ENCODE measurements at regions not wholly inside any gene's neighbourhood (a gene's known extent, or its start where the extent isn't known, plus 50 kb on each side); places are given as distances from the start of the nearest gene placed in this dataset.

DNA sequence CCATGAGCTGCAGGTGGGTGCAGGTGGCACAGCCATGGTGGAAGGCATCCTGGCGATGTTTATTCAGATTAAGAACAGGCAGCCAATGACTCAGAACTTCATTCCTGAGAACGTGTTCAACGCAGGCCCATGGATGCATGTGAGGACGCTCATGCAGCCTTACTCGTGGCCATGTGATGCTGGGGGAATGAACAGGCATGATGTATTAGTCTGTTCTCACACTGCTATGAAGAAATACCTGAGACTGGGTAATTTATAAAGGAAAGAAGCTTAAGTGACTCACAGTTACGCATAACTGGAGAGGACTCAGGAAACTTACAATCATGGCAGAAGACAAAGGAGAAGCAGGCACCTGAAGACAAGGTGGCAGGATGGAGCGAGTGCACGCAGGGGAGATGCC lies 146.6 kb downstream of the RNASET2 start:
- H4K20me1 ChIP-seq (ENCODE audit: insufficient read depth, low read length, poor library complexity, severe bottlenecking): no peaks in the 10 kb centered on the region
- peaks cover 10% of the 10 kb centered on the region; the same call in 1 of the 2 replicates for H3K9me3 ChIP-seq (ENCODE audit: insufficient read depth, low read depth, low read length)
- H2AFZ ChIP-seq (ENCODE audit: low read length): no peak overlapping the region
- H3K4me2 ChIP-seq (ENCODE audit: low read depth, low read length, poor library complexity, severe bottlenecking): no peak overlapping the region
- no peaks in the 10 kb centered on the region for H3F3A ChIP-seq (ENCODE audit: low read depth)
- no peaks in the 10 kb centered on the region for H3K9me2 ChIP-seq (replicated peaks; ENCODE audit: low read depth, low read length)
- H3K27me3 ChIP-seq (ENCODE audit: insufficient read depth, low read length, poor library complexity, severe bottlenecking): no peaks in the 10 kb centered on the region
- TF ChIP-seq, protein P1, sequence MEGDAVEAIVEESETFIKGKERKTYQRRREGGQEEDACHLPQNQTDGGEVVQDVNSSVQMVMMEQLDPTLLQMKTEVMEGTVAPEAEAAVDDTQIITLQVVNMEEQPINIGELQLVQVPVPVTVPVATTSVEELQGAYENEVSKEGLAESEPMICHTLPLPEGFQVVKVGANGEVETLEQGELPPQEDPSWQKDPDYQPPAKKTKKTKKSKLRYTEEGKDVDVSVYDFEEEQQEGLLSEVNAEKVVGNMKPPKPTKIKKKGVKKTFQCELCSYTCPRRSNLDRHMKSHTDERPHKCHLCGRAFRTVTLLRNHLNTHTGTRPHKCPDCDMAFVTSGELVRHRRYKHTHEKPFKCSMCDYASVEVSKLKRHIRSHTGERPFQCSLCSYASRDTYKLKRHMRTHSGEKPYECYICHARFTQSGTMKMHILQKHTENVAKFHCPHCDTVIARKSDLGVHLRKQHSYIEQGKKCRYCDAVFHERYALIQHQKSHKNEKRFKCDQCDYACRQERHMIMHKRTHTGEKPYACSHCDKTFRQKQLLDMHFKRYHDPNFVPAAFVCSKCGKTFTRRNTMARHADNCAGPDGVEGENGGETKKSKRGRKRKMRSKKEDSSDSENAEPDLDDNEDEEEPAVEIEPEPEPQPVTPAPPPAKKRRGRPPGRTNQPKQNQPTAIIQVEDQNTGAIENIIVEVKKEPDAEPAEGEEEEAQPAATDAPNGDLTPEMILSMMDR (conservative IDR thresholded peaks at IDR 0.05; ENCODE audit: low read length): no peak
- TF ChIP-seq EZH2phosphoT487 (IDR thresholded peaks at IDR 0.05; ENCODE audit: borderline replicate concordance): no peak
- no peaks in the 10 kb centered on the region for H3K4me1 ChIP-seq (ENCODE audit: insufficient read depth, low read length, poor library complexity, severe bottlenecking)
- no peaks in the 10 kb centered on the region for H3K36me3 ChIP-seq (ENCODE audit: insufficient read depth, low read length)
- no peak overlapping the region for H3K4me3 ChIP-seq (ENCODE audit: low read length, poor library complexity, severe bottlenecking)
- no peaks in the 10 kb centered on the region for H3K79me2 ChIP-seq (ENCODE audit: insufficient read depth, low read length)
- H3K9ac ChIP-seq (ENCODE audit: low read depth, low read length, poor library complexity, severe bottlenecking): no peak overlapping the region

DNA sequence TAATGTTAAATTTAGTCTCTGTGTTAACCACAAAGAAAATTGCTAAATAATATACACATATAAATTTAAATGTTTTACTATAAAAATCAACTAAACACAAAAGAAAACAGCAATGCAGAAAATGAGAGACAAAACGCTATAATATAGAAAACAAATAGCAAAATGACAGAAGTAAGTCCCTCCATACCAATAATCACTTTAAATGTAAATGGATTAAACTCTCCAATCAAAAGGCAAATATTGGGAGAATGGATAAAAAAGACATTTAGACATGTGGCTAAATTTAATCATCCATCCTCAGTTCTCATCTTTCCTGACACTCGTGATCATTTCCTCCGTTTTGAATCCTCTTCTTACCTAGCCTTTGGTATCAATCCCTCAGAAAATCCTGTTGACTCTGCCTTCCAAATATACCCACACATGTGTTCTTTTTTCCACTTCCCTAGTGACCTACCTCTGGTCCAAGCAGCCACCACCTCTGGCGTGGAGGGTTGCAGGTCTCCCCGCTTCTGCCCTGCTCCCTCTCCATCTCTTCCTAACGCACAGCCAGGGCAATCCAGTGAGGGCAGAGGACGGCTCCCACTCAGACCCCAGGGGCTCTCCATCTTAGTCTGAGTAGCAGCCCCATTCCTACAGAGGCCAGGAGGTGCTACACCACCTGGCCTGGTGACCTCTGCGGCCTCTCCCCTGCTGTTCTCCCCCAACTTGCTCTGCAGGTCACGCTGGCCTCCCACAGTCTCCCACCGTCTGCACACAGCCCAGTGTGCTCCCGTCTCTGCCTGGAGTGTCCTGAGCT lies 149.2 kb downstream of the RNASET2 start:
- H4K20me1 ChIP-seq (ENCODE audit: insufficient read depth, low read length, poor library complexity, severe bottlenecking): no peaks in the 10 kb centered on the region
- no peaks in the 10 kb centered on the region for H3K79me2 ChIP-seq (ENCODE audit: insufficient read depth, low read length)
- no peaks in the 10 kb centered on the region for H3F3A ChIP-seq (ENCODE audit: low read depth)
- TF ChIP-seq EZH2phosphoT487 (IDR thresholded peaks at IDR 0.05; ENCODE audit: borderline replicate concordance): no peak
- TF ChIP-seq, protein P1 (conservative IDR thresholded peaks at IDR 0.05; ENCODE audit: low read length): no peak
- H3K9me2 ChIP-seq (replicated peaks; ENCODE audit: low read depth, low read length): no peaks in the 10 kb centered on the region
- peaks cover 10% of the 10 kb centered on the region; the same call in 1 of the 2 replicates for H3K9me3 ChIP-seq (ENCODE audit: insufficient read depth, low read depth, low read length)
- no peak overlapping the region for H3K4me3 ChIP-seq (ENCODE audit: low read length, poor library complexity, severe bottlenecking)
- no peak overlapping the region for H2AFZ ChIP-seq (ENCODE audit: low read length)
- no peaks in the 10 kb centered on the region for H3K27me3 ChIP-seq (ENCODE audit: insufficient read depth, low read length, poor library complexity, severe bottlenecking)
- no peaks in the 10 kb centered on the region for H3K4me1 ChIP-seq (ENCODE audit: insufficient read depth, low read length, poor library complexity, severe bottlenecking)
- H3K4me2 ChIP-seq (ENCODE audit: low read depth, low read length, poor library complexity, severe bottlenecking): no peak overlapping the region
- no peak overlapping the region for H3K9ac ChIP-seq (ENCODE audit: low read depth, low read length, poor library complexity, severe bottlenecking)
- no peaks in the 10 kb centered on the region for H3K36me3 ChIP-seq (ENCODE audit: insufficient read depth, low read length)

DNA sequence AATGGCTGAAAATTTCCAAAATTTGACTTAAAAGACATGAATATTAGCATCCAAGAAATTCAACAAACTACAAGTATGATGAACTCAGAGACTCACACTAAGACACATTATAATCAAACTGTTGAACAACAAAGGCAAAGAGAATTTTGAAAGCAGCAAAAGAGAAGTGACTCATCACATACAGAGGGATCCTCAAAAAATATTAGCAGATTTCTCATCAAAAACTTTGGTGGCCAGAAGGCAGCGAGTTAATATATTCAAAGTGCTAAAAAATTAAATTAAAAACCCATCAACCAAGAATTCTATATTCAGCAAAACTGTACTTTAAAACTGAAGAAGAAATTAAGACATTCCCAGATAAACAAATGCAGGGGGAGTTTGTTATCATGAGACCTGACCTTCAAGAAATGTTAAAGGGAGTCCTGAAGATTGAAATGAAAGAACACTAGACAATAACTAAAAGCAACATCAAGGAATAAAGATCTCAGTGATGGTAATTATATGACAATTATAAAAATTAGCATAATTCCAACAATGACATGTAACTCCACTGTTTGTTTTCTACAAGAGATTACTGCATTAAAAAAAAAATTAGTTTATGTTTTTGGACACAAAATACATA lies 150.0 kb downstream of the RNASET2 start:
- no peaks in the 10 kb centered on the region for H4K20me1 ChIP-seq (ENCODE audit: insufficient read depth, low read length, poor library complexity, severe bottlenecking)
- H3K36me3 ChIP-seq (ENCODE audit: insufficient read depth, low read length): no peaks in the 10 kb centered on the region
- no peak overlapping the region for H2AFZ ChIP-seq (ENCODE audit: low read length)
- no peak overlapping the region for H3K4me2 ChIP-seq (ENCODE audit: low read depth, low read length, poor library complexity, severe bottlenecking)
- H3K9ac ChIP-seq (ENCODE audit: low read depth, low read length, poor library complexity, severe bottlenecking): no peak overlapping the region
- no peaks in the 10 kb centered on the region for H3K4me1 ChIP-seq (ENCODE audit: insufficient read depth, low read length, poor library complexity, severe bottlenecking)
- no peaks in the 10 kb centered on the region for H3K79me2 ChIP-seq (ENCODE audit: insufficient read depth, low read length)
- H3F3A ChIP-seq (ENCODE audit: low read depth): no peaks in the 10 kb centered on the region
- H3K27me3 ChIP-seq (ENCODE audit: insufficient read depth, low read length, poor library complexity, severe bottlenecking): no peaks in the 10 kb centered on the region
- no peaks in the 10 kb centered on the region for H3K9me2 ChIP-seq (replicated peaks; ENCODE audit: low read depth, low read length)
- peaks cover 10% of the 10 kb centered on the region; the same call in 1 of the 2 replicates for H3K9me3 ChIP-seq (ENCODE audit: insufficient read depth, low read depth, low read length)
- no peak for TF ChIP-seq EZH2phosphoT487 (IDR thresholded peaks at IDR 0.05; ENCODE audit: borderline replicate concordance)
- H3K4me3 ChIP-seq (ENCODE audit: low read length, poor library complexity, severe bottlenecking): no peak overlapping the region

All from Loucy (cell line).